ENCODE measurements at regions not wholly inside any gene's neighbourhood (a gene's known extent, or its start where the extent isn't known, plus 50 kb on each side); places are given as distances from the start of the nearest gene placed in this dataset.
A peak's percentile ranks its signal among the peaks of the same experiment; 100 is the strongest.

GRCh38 chr5:57853929-57854697 lies 371.5 kb upstream of the ACTBL2 start:
- intact Hi-C loops (cut with DNase I): no loop called here
- H3K27ac ChIP-seq: peak overlapping the region in 8 of 12 donors; percentile 2 to 62 (median 38)
- no peaks in the 10 kb centered on the region for H3K9me3 ChIP-seq
- no peak overlapping the region for H3K4me3 ChIP-seq
- ATAC-seq (peak in 3 of 4 donors; percentile 49 to 84 (median 76)), DNase-seq (peak in 1 of 5 donors; percentile 25)
- no peaks in the 10 kb centered on the region for H3K27me3 ChIP-seq
- TF ChIP-seq POLR2A (IDR thresholded peaks at IDR 0.05) (no peak), CTCF (IDR thresholded peaks at IDR 0.05) (no peak)
- WGBS, 4 donors: 51 to 67% (median 58%) methylated on average over 3 of the region's 3 CpGs
- peaks cover 0 to 22% (median 9%) of the 10 kb centered on the region in 12 donors for H3K4me1 ChIP-seq
- no peaks in the 10 kb centered on the region for H3K36me3 ChIP-seq

GRCh38 chr5:57850109-57850508 lies 367.5 kb upstream of the ACTBL2 start:
- WGBS, 4 donors: 67 to 91% (median 83%) methylated on average over 1 of the region's 1 CpG
- H3K36me3 ChIP-seq: no peaks in the 10 kb centered on the region
- no peaks in the 10 kb centered on the region for H3K9me3 ChIP-seq
- no peak overlapping the region for H3K27ac ChIP-seq
- ATAC-seq (no peak), DNase-seq (no peak)
- intact Hi-C loops (cut with DNase I): no loop called here
- H3K27me3 ChIP-seq: no peaks in the 10 kb centered on the region
- H3K4me1 ChIP-seq: peaks cover 0 to 23% (median 9%) of the 10 kb centered on the region in 12 donors
- TF ChIP-seq CTCF (IDR thresholded peaks at IDR 0.05) (no peak), POLR2A (IDR thresholded peaks at IDR 0.05) (no peak)
- no peak overlapping the region for H3K4me3 ChIP-seq

GRCh38 chr5:57845025-57845424 lies 362.4 kb upstream of the ACTBL2 start:
- Histone ChIP-seq H3K4me1 (peaks cover 0 to 41% (median 18%) of the 10 kb centered on the region in 12 donors), H3K4me3 (no peak overlapping the region), H3K27ac (peak overlapping the region in 8 of 12 donors; percentile 2 to 64 (median 39)), H3K9me3 (no peaks in the 10 kb centered on the region), H3K36me3 (no peaks in the 10 kb centered on the region), H3K27me3 (no peaks in the 10 kb centered on the region)
- intact Hi-C loops (cut with DNase I): loop anchor here in 1 of 10 donors (10.0 kb wide), 1 partner anchor 180 kb away; no protein-coding TSS in a partner anchor
- 92 to 95% (median 95%) methylated on average over 2 of the region's 2 CpGs for WGBS, 4 donors
- no peak for TF ChIP-seq POLR2A (IDR thresholded peaks at IDR 0.05)
- TF ChIP-seq CTCF (IDR thresholded peaks at IDR 0.05): no peak
- no peak for DNase-seq
- no peak for ATAC-seq

GRCh38 chr5:57844410-57844809 lies 361.8 kb upstream of the ACTBL2 start:
- 63 to 70% (median 65%) methylated on average over 2 of the region's 2 CpGs for WGBS, 4 donors
- no peak overlapping the region for H3K4me3 ChIP-seq
- no peaks in the 10 kb centered on the region for H3K9me3 ChIP-seq
- peak overlapping the region in 7 of 12 donors; percentile 19 to 67 (median 45) for H3K27ac ChIP-seq
- H3K36me3 ChIP-seq: no peaks in the 10 kb centered on the region
- H3K27me3 ChIP-seq: no peaks in the 10 kb centered on the region
- peaks cover 0 to 41% (median 18%) of the 10 kb centered on the region in 12 donors for H3K4me1 ChIP-seq
- TF ChIP-seq CTCF (IDR thresholded peaks at IDR 0.05) (no peak), POLR2A (IDR thresholded peaks at IDR 0.05) (no peak)
- DNase-seq: peak in 4 of 5 donors; percentile 64 to 79 (median 69)
- intact Hi-C loops (cut with DNase I): loop anchor here in 3 of 10 donors (5.0 to 10.0 kb wide), 2 partner anchors 62 to 180 kb away; no protein-coding TSS in a partner anchor
- ATAC-seq: peak; percentile 57 to 89 (median 65)
